HUES6 (cell line): ENCODE measurements at regions not wholly inside any gene's neighbourhood (a gene's known extent, or its start where the extent isn't known, plus 50 kb on each side); places are given as distances from the start of the nearest gene placed in this dataset.

Experiments
- H3K27ac ChIP-seq: 2 replicates; pipeline ENCODE4 v1.7.0; 2013; ENCODE audit warnings: low read depth, mild to moderate bottlenecking, low read length, inconsistent platforms
- H3K27me3 ChIP-seq: 2 replicates; pipeline ENCODE4 v1.6.1; 2013; ENCODE audit warnings: low read length; ENCODE audit not compliant: control insufficient read depth, insufficient read depth
- H3K36me3 ChIP-seq: 2 replicates; pipeline ENCODE4 v1.6.1; 2013; ENCODE audit warnings: low read length; ENCODE audit not compliant: control insufficient read depth, insufficient read depth
- H3K4me1 ChIP-seq: 2 replicates; pipeline ENCODE4 v1.6.1; 2013; ENCODE audit warnings: low read length; ENCODE audit not compliant: control insufficient read depth, insufficient read depth
- H3K4me3 ChIP-seq: 2 replicates; pipeline ENCODE4 v1.5.1; 2013; ENCODE audit warnings: low read depth, low read length
- H3K9ac ChIP-seq: one replicate; pipeline ENCODE4 v1.6.1; 2013; ENCODE audit warnings: mild to moderate bottlenecking, low read length
- H3K9me3 ChIP-seq: 2 replicates; pipeline ENCODE4 v1.6.1; 2013; ENCODE audit warnings: low read depth, low read length; ENCODE audit not compliant: control insufficient read depth, insufficient read depth

DNA sequence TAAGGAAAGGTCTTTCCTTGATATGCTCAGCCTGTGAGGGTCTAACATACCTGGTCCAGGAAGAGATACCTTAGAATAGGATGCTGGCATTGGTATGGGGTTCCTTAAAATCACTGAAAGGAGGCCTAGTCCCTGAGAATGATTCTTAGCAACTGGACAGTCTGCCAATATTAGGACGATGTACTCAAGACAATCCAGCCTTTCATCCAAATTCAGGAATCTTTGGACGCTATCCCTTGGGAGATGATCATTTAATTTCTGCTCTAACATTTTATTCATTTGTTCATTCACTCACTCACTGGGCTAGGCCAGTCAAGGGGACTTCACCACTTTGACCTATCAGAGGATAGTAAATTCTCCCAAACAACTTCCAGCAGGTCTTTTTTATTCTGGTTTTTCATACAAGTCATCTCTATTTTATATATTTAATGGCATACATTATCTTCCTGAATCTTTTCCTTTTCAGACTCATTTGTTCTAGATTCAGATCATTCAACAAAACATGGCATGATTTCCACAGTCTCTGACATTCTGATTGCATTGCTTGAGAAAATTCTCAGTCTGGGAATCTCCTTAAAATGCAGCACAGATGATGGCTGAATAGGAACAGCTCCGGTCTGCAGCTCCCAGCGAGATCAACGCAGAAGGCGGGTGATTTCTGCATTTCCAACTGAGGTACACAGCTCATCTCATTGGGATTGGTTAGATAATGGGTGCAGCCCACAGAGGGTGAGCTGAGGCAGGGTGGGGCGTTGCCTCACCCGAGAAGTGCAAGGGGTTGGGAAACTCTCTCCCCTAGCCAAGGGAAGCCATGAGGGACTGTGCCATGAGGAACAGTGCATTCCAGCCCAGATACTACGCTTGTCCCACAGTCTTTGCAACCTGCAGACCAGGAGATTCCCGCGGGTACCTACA is 118.0 kb upstream of the PRICKLE1 start:
- H3K4me1 ChIP-seq, result 0 out of 2 replicates have a peak, but pooled peaks cover 5% of the 10 kb centered on the region
- H3K9ac ChIP-seq, result no peak overlapping the region
- H3K4me3 ChIP-seq, result no peak overlapping the region
- no peaks in the 10 kb centered on the region for H3K9me3 ChIP-seq
- no peaks in the 10 kb centered on the region for H3K27me3 ChIP-seq
- no peaks in the 10 kb centered on the region for H3K36me3 ChIP-seq
- no peak overlapping the region for H3K27ac ChIP-seq

DNA sequence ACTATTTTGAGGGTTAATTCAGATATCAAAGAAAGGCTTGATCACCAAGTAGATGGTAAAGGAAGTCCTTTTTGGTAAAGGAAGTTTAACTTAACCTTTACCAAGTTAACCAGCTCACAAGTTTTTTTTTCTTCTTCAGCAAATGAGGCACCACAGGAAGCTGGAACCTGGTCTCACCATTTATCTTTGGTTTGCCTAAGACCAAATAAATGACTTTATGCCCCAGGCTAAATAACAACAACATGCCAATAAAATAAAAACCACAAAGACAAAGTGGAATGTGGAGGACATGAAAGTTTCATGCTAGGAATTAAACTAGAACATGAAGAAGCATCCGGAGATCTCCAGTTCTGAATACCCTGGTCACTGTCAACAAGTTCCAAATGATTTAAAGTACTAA is 116.8 kb upstream of the PRICKLE1 start:
- Histone ChIP-seq H3K36me3 (no peaks in the 10 kb centered on the region), H3K9ac (no peak overlapping the region), H3K4me1 (0 out of 2 replicates have a peak, but pooled peaks cover 5% of the 10 kb centered on the region), H3K27ac (no peak overlapping the region), H3K27me3 (no peaks in the 10 kb centered on the region), H3K9me3 (no peaks in the 10 kb centered on the region), H3K4me3 (no peak overlapping the region)

DNA sequence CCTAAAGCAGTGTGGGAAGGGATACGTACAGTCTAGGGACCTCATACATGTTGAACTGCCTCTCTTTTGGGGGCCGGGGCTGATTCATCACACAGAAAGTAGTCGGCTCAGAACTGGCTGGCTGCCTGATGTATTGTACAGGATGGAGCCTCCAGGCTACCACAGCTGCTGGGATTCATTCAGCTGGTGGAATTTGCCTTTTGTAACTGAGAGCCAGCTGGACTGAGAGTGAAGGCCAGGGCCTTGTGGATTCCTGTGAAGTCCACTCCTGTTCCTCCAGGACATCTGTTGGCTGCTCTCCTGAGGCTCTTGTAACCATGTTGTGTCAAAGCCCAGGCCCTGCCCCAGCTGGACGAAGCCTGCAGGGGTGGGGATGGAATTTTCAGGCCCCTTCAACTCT is 116.3 kb upstream of the PRICKLE1 start:
- Histone ChIP-seq H3K27ac (no peak overlapping the region), H3K9ac (no peak overlapping the region), H3K36me3 (no peaks in the 10 kb centered on the region), H3K9me3 (no peaks in the 10 kb centered on the region), H3K27me3 (no peaks in the 10 kb centered on the region), H3K4me3 (no peak overlapping the region), H3K4me1 (0 out of 2 replicates have a peak, but pooled peaks cover 5% of the 10 kb centered on the region)

DNA sequence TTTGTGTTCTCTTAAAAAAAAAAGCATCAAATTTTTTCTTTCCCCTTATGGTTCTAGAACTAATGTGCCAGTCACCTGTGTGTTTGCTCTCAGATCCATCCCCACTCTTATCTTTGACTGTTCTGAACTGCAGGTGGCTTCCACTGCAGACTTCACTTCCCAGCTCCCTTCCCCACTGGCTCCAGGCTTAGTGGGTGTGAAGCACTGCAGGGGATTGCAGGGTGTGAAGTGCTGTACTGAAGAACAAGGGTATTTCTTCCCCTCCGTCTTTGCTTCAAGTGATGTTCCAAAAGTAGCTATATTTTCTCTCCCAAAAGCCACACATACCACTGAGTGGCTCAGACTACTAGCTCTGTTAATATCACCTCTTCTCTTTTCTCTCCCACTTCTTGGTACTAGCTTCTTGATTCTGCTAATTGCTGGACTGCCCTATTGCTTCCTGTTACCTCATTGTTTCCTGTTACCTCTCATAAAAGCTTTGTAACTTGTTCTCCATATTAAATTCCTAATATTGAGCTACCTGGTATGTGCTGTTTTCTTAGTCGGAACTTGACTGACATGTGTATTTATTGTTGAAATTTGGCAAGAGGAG is 115.4 kb upstream of the PRICKLE1 start:
- H3K4me1 ChIP-seq, result 0 out of 2 replicates have a peak, but pooled peaks cover 5% of the 10 kb centered on the region
- H3K27me3 ChIP-seq, result no peaks in the 10 kb centered on the region
- no peaks in the 10 kb centered on the region for H3K9me3 ChIP-seq
- H3K27ac ChIP-seq, result no peak overlapping the region
- H3K4me3 ChIP-seq, result no peak overlapping the region
- H3K9ac ChIP-seq, result no peak overlapping the region
- no peaks in the 10 kb centered on the region for H3K36me3 ChIP-seq

DNA sequence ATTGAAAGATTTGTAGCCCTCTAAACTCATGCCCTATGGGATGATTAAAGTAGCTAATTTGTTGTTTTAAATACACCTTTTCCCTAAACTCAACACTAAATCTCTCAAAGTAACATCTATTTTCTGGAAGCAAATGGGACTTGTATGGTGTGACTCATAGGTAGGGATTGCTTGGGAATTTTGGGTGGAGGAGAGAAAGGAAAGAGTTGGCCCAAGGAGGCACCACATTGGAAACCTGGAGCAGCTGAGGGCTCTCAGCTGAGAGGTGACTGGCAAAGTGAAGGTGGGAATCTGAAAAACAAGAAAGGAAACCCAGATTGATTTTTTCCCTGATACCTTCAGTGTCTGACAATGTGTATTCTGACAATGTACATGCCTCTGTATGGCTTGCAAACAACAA is 114.8 kb upstream of the PRICKLE1 start:
- Histone ChIP-seq H3K27ac (no peak overlapping the region), H3K9me3 (no peaks in the 10 kb centered on the region), H3K4me1 (0 out of 2 replicates have a peak, but pooled peaks cover 5% of the 10 kb centered on the region), H3K9ac (no peak overlapping the region), H3K4me3 (no peak overlapping the region), H3K27me3 (no peaks in the 10 kb centered on the region), H3K36me3 (no peaks in the 10 kb centered on the region)

DNA sequence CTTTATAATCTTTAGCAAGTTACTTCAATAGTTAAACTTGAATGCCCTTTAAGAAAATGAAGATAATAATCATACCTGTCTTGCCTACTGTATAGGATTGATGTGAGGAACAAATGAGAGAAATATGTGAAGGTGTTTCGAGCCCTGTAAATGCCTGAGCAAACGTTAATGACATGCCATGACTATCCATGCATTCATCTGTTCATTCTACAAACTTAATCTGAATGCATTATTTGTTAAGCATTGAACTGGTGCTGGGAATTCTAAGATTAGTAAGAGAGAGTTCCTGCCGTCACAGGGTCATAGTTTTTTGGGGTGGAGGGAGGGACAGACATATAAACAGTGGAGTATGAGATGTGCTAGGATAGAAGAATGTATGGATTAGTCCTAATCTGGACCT is 111.5 kb upstream of the PRICKLE1 start:
- Histone ChIP-seq H3K4me3 (no peak overlapping the region), H3K9ac (no peak overlapping the region)

DNA sequence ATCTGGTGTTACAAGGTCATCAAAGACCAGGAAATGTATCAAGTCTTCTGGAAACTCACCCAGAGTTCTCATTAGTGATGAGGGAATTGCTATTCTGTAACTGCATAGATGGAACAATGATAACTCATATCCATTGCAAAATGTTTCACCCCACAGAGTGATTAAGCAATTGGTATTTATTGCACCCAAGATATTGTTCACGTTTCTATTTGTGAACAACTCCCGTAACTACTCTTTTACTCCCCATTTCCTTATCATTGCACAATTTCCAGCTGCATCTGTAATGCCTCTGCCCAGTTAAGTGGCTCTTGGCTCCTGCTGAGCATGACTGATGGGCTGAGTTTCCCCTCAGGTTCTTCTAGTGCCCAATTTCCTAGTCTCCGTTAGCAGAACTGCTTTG is 108.7 kb upstream of the PRICKLE1 start:
- Histone ChIP-seq H3K36me3 (no peaks in the 10 kb centered on the region), H3K4me3 (no peak overlapping the region), H3K27ac (no peak overlapping the region), H3K27me3 (no peaks in the 10 kb centered on the region), H3K4me1 (peaks cover under 1% of the 10 kb centered on the region; the same call in 1 of the 2 replicates), H3K9me3 (no peaks in the 10 kb centered on the region), H3K9ac (no peak overlapping the region)

More for the DNA sequence above, 111.5 kb upstream of the PRICKLE1 start:
- no peaks in the 10 kb centered on the region for H3K4me1 ChIP-seq
- H3K9me3 ChIP-seq, result no peaks in the 10 kb centered on the region
- H3K36me3 ChIP-seq, result no peaks in the 10 kb centered on the region
- H3K27ac ChIP-seq, result no peak overlapping the region
- no peaks in the 10 kb centered on the region for H3K27me3 ChIP-seq

DNA sequence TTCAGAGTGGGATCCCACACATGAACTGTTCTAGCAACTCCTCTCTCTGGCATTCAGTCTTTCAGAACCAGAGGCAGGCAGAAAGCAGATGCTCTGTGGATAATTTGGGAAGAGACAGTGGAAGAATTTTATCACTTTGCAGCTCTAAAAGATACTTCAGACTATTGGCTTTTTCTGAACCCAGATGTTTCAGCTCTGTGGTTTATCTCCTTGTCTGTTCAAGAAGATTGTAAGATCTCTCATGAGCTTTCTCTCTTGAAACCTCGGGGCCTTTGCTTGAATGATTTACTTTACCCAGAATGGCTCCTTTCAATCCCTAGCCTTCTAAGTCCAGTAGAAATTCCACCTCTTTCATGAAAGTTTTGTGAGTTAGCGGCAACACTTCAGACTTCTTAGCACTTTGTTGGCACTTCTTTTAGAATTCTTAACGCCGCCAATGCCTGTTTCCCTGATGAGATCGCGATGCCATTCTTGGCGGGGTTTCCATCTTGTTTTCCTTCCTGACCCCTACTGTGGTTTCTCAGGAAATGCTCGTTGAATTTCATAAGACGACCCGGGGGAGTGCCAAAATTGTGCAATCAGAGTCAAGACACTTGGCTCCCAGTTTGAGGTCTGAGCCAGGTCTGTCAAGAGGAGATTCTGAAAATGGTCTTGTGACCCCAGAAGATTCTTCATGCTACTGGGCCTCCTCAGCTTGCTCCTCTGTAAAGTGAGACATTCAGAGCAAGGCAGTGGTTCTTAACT is 107.0 kb upstream of the PRICKLE1 start:
- Histone ChIP-seq H3K4me1 (peaks cover 8% of the 10 kb centered on the region), H3K36me3 (no peaks in the 10 kb centered on the region), H3K4me3 (no peak overlapping the region), H3K27ac (no peak overlapping the region), H3K27me3 (no peaks in the 10 kb centered on the region), H3K9me3 (no peaks in the 10 kb centered on the region), H3K9ac (no peak overlapping the region)

DNA sequence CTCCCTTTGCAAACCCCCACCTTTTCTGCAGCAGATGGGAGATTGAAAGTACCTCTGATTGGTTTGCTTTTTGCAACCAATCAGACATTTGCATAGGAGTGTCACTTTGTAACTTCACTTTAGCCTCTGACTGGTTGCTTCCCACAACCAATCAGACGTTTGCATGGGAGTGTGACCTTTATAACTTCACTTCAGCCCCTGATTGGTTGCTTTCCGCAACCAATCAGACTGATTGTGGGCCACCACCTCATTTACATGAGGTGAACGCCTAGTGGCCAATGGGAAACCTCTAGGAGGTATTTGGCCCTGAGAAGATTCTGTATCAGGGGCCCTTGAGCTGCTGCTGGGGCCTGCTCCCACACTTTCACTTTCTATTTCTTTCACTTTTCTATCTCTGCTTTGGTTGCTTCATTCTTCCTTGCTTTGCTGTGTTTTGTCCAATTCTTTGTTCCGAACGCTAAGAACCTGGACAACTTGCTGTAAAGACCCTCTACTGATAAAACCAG is 106.0 kb upstream of the PRICKLE1 start:
- Histone ChIP-seq H3K27me3 (no peaks in the 10 kb centered on the region), H3K9ac (no peak overlapping the region), H3K36me3 (no peaks in the 10 kb centered on the region), H3K9me3 (no peaks in the 10 kb centered on the region; the same call in 1 of the 2 replicates), H3K4me1 (peaks cover 8% of the 10 kb centered on the region), H3K4me3 (no peak overlapping the region), H3K27ac (no peak overlapping the region)

DNA sequence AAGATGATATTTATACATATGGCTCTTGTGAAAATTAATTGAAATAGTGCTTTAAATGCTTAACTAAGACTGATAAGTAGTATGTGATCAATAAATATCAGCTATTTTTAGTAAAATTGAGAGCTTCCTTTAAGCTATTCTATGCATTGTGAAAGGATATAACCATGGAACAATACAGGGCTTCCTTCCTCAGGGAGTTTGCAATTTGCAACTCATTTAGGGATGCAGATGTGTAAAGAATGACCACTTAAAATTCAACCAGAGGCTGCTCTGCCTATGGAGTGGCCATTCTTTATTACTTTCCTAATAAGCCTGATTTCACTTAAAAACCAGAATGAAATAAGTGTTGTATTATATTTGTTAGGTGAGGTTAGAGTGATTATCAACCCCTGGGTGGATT is 103.2 kb upstream of the PRICKLE1 start:
- Histone ChIP-seq H3K4me1 (peaks cover 8% of the 10 kb centered on the region), H3K36me3 (no peaks in the 10 kb centered on the region), H3K9me3 (no peaks in the 10 kb centered on the region; the same call in 1 of the 2 replicates), H3K27ac (no peak overlapping the region), H3K27me3 (no peaks in the 10 kb centered on the region), H3K4me3 (no peak overlapping the region), H3K9ac (no peak overlapping the region)
